Sigmoid colon (tissue), 6 donors: ENCODE measurements at regions not wholly inside any gene's neighbourhood (a gene's known extent, or its start where the extent isn't known, plus 50 kb on each side); places are given as distances from the start of the nearest gene placed in this dataset.

Experiments
- DNase-seq: peaks from one replicate; pipeline ENCODE4 v3.0.0-alpha.2; 2019
- H3K27ac ChIP-seq, 4 donors: fragments of 200-600 bp; sonication (generic); one replicate each; pipeline ENCODE4 v1.5.1; 2016 to 2019; ENCODE audit warnings: mild to moderate bottlenecking in 1 of 4
- H3K27me3 ChIP-seq, 3 donors: fragments of 200-600 bp; sonication (generic); one replicate each; pipeline ENCODE4 v1.5.1; 2019; ENCODE audit warnings: mild to moderate bottlenecking in 1 of 3
- H3K36me3 ChIP-seq, 4 donors: fragments of 200-600 bp; sonication (generic); one replicate each; pipeline ENCODE4 v1.5.1; 2016 to 2019
- H3K4me1 ChIP-seq, 4 donors: fragments of 200-600 bp; sonication (generic); one replicate each; pipeline ENCODE4 v1.5.1; 2017 to 2019
- H3K4me3 ChIP-seq, 4 donors: fragments of 200-600 bp; sonication (generic); one replicate each; pipeline ENCODE4 v1.5.1; 2017 to 2019; ENCODE audit warnings: mild to moderate bottlenecking in 2 of 4, moderate library complexity in 1 of 4
- H3K9me3 ChIP-seq, 4 donors: fragments of 200-600 bp in 3 of 4; sonication (generic) in 3 of 4; one replicate each; pipeline versions ENCODE4 v1.5.1 to v1.6.1; 2013 to 2019
- EP300 ChIP-seq, 4 donors: sonication (generic); formaldehyde crosslinking; IDR thresholded peaks; one replicate each; pipeline ENCODE4 v1.6.1; 2017; ENCODE audit warnings: antibody characterized with exemption in 4 of 4
- POLR2A ChIP-seq, 2 donors: fragments of 450-650 bp; IDR thresholded peaks; one replicate each; pipeline ENCODE4 v1.6.1; 2016; ENCODE audit warnings: antibody characterized with exemption in 2 of 2, mild to moderate bottlenecking in 2 of 2, moderate library complexity in 2 of 2
- POLR2AphosphoS5 ChIP-seq, 4 donors: sonication (generic); formaldehyde crosslinking; IDR thresholded peaks; one replicate each; pipeline ENCODE4 v1.6.1; 2017; ENCODE audit warnings: antibody characterized with exemption in 4 of 4
- WGBS, 2 donors: extraction: QIAGEN DNeasy Blood & Tissue Kit; methylation state at CpG; one replicate each; pipeline ENCODE4 v1.1.7; 2013; 5-methylcytosine and 5-hydroxymethylcytosine counted together
- intact Hi-C: fragments of 100-400 bp; cut with DNase I; formaldehyde crosslinking; loops from one replicate; pipeline ENCODE4 v1.15.1; 2023
- TF ChIP-seq, protein P1 (sequence below), 4 experiments: fragments of 450-650 bp in 3 of 4; fragments of 200-600 bp in 1 of 4; IDR thresholded peaks; one replicate each; pipeline ENCODE4 v1.5.1; 2016 to 2019; ENCODE audit warnings: antibody characterized with exemption in 4 of 4, mild to moderate bottlenecking in 3 of 4, moderate library complexity in 2 of 4
- donor health status: healthy with polysubstance abuse.
- donor health status: healthy.

GRCh38 chr17:31595076-31595475 is 203.6 kb downstream of the RAB11FIP4 start:
- Histone ChIP-seq H3K27me3 (no peaks in the 10 kb centered on the region), H3K27ac (peak overlapping the region in 2 of 4 donors; percentile 79 to 82), H3K9me3 (no peaks in the 10 kb centered on the region), H3K4me1 (peaks cover 0 to 41% (median 27%) of the 10 kb centered on the region in 4 donors), H3K36me3 (peaks cover 6 to 33% (median 9%) of the 10 kb centered on the region in 4 donors), H3K4me3 (no peak overlapping the region)
- DNase-seq = no peak
- intact Hi-C loops = loop anchor here (5.0 kb wide), 1 partner anchor 33 kb away; no protein-coding TSS in a partner anchor
- TF ChIP-seq POLR2AphosphoS5 (IDR thresholded peaks at IDR 0.05) (no peak), POLR2A (IDR thresholded peaks at IDR 0.05) (no peak), EP300 (IDR thresholded peaks at IDR 0.05) (no peak)
- TF ChIP-seq, protein P1, sequence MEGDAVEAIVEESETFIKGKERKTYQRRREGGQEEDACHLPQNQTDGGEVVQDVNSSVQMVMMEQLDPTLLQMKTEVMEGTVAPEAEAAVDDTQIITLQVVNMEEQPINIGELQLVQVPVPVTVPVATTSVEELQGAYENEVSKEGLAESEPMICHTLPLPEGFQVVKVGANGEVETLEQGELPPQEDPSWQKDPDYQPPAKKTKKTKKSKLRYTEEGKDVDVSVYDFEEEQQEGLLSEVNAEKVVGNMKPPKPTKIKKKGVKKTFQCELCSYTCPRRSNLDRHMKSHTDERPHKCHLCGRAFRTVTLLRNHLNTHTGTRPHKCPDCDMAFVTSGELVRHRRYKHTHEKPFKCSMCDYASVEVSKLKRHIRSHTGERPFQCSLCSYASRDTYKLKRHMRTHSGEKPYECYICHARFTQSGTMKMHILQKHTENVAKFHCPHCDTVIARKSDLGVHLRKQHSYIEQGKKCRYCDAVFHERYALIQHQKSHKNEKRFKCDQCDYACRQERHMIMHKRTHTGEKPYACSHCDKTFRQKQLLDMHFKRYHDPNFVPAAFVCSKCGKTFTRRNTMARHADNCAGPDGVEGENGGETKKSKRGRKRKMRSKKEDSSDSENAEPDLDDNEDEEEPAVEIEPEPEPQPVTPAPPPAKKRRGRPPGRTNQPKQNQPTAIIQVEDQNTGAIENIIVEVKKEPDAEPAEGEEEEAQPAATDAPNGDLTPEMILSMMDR (IDR thresholded peaks at IDR 0.05) = no peak
- WGBS, 2 donors = 85 to 89% methylated on average over 2 of the region's 2 CpGs

DNA sequence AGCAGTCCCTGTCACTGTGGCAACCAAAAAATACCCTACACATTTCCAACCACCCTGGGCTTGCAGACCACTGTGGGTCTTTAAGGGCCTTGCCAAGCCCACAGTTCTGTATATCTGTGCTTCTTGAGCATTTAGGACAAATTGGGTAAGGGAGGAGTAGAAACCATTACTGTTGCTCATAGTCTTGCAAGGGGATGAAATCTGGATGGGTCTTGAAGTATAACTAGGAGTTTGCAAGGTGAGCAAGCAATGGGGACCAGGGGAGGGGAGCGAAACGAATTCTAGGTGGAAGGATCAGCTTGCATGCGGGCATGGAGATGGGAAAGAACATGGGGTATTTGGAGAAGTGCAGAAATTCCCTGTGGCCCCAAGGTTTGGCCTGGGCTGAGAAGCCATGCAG is 202.9 kb downstream of the RAB11FIP4 start:
- WGBS, 2 donors = 95 to 96% methylated on average over 3 of the region's 3 CpGs
- Histone ChIP-seq H3K4me1 (peaks cover 0 to 41% (median 27%) of the 10 kb centered on the region in 4 donors), H3K27me3 (no peaks in the 10 kb centered on the region), H3K36me3 (peaks cover 6 to 33% (median 9%) of the 10 kb centered on the region in 4 donors), H3K27ac (peak overlapping the region in 2 of 4 donors; percentile 17 to 82), H3K4me3 (no peak overlapping the region), H3K9me3 (no peaks in the 10 kb centered on the region)
- TF ChIP-seq EP300 (IDR thresholded peaks at IDR 0.05) = no peak
- TF ChIP-seq, protein P1 (IDR thresholded peaks at IDR 0.05) = no peak
- no peak for TF ChIP-seq POLR2AphosphoS5 (IDR thresholded peaks at IDR 0.05)
- no peak for TF ChIP-seq POLR2A (IDR thresholded peaks at IDR 0.05)
- intact Hi-C loops = no loop called here
- DNase-seq = no peak

GRCh38 chr17:31593806-31594205 is 202.3 kb downstream of the RAB11FIP4 start:
- Histone ChIP-seq H3K27me3 (no peaks in the 10 kb centered on the region), H3K27ac (peak overlapping the region in 3 of 4 donors; percentile 2 to 82 (median 17))
- no peak for DNase-seq

DNA sequence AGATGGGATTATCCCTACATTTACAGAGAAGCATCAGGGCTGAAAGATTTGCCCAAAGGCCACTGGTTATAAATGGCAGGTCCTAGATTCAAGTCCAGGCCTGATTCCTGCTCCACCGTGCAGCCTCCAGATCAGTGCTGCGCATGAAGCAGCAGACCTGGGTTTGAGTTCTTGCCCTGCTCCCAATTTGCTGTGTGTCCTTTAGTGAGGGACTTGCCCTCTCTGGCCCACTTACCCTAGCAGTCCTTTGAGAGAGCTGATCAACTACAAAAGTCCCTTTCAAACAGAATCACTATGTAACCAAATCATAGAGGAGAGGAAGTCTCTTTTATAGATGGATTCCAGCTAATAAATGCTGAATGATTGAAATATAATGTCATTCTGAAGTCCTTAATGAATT is 200.4 kb downstream of the RAB11FIP4 start:
- Histone ChIP-seq H3K27me3 (no peaks in the 10 kb centered on the region), H3K4me1 (peaks cover 0 to 47% (median 32%) of the 10 kb centered on the region in 4 donors), H3K36me3 (peaks cover 6 to 33% (median 9%) of the 10 kb centered on the region in 4 donors), H3K27ac (no peak overlapping the region), H3K4me3 (no peak overlapping the region), H3K9me3 (no peaks in the 10 kb centered on the region)
- DNase-seq = no peak
- intact Hi-C loops = no loop called here
- TF ChIP-seq EP300 (IDR thresholded peaks at IDR 0.05) (no peak), POLR2A (IDR thresholded peaks at IDR 0.05) (no peak), POLR2AphosphoS5 (IDR thresholded peaks at IDR 0.05) (no peak)
- TF ChIP-seq, protein P1 (IDR thresholded peaks at IDR 0.05) = no peak
- WGBS, 2 donors = 98 to 100% methylated on average over 2 of the region's 2 CpGs

More at GRCh38 chr17:31593806-31594205, 202.3 kb downstream of the RAB11FIP4 start:
- no peaks in the 10 kb centered on the region for H3K9me3 ChIP-seq
- H3K4me1 ChIP-seq = peaks cover 0 to 41% (median 27%) of the 10 kb centered on the region in 4 donors
- no peak overlapping the region for H3K4me3 ChIP-seq
- peaks cover 6 to 33% (median 9%) of the 10 kb centered on the region in 4 donors for H3K36me3 ChIP-seq
- WGBS, 2 donors = 88% methylated on average over 7 of the region's 7 CpGs
- intact Hi-C loops = no loop called here
- TF ChIP-seq POLR2A (IDR thresholded peaks at IDR 0.05) = no peak
- TF ChIP-seq, protein P1 (IDR thresholded peaks at IDR 0.05) = no peak
- TF ChIP-seq EP300 (IDR thresholded peaks at IDR 0.05) = no peak
- no peak for TF ChIP-seq POLR2AphosphoS5 (IDR thresholded peaks at IDR 0.05)

- H3K27ac ChIP-seq = no peak overlapping the region
Observed at GRCh38 chr17:31588512-31588911, 197.0 kb downstream of the RAB11FIP4 start.

More at GRCh38 chr17:31588512-31588911, 197.0 kb downstream of the RAB11FIP4 start:
- peaks cover 5 to 28% (median 8%) of the 10 kb centered on the region in 4 donors for H3K36me3 ChIP-seq
- intact Hi-C loops = no loop called here
- H3K9me3 ChIP-seq = no peaks in the 10 kb centered on the region
- H3K4me1 ChIP-seq = peaks cover 0 to 32% (median 14%) of the 10 kb centered on the region in 4 donors
- TF ChIP-seq, protein P1 (IDR thresholded peaks at IDR 0.05) = no peak
- TF ChIP-seq EP300 (IDR thresholded peaks at IDR 0.05) (no peak), POLR2A (IDR thresholded peaks at IDR 0.05) (no peak), POLR2AphosphoS5 (IDR thresholded peaks at IDR 0.05) (no peak)
- DNase-seq = no peak
- no peaks in the 10 kb centered on the region for H3K27me3 ChIP-seq
- H3K4me3 ChIP-seq = no peak overlapping the region
- 90 to 92% methylated on average over 4 of the region's 4 CpGs for WGBS, 2 donors
